Activated naive CD8-positive, alpha-beta T cell treated with anti-CD3 and anti-CD28 coated beads, Interleukin-2, amount 50 U/mL, for 16 hours (primary cell): ENCODE measurements at regions not wholly inside any gene's neighbourhood (a gene's known extent, or its start where the extent isn't known, plus 50 kb on each side); places are given as distances from the start of the nearest gene placed in this dataset.

ENCODE experiments used
- DNase-seq: peaks from one replicate; pipeline ENCODE4 v3.0.0-alpha.2; 2020; ENCODE audit warnings: low read depth, low spot score

DNA sequence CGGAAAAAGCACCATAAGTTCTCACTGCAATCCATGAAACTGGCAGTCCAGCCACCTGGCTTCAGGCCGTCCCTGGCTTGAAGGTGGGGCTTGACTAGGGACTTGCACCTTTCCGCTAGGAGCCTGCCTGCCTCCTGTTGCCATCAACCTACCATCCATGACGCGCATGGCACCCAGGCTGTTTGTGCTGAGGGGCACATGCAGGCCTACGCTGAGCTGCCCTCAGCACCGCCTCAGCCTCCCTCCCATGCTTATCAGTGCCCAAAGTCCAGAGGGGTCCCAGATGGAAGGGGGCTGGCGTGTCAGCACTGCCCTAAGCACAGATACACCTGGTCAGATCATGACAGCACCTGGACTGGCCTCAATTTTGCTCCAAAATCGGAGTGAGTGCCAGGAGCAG lies 190.2 kb upstream of the LYPLAL1 start:
- DNase-seq, result no peak

DNA sequence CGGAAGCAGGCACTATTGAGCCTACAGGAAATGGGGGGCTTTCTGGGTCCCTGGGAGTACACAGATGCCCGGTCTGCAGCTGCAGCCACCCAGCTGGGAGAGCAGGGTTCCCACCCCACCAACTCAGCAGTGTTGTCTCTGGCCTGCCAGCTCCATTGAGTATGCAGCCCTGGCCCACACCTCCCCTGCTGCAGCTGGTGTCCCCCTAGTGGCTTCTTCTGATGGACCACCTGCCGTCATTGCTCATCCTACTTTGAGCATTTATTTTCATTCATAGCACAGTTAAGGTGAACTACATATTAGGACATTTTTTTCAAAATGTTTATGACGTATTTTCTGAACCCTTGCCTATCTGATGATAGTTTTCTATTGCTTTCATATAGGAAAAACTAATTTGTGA lies 189.8 kb upstream of the LYPLAL1 start:
- no peak for DNase-seq

DNA sequence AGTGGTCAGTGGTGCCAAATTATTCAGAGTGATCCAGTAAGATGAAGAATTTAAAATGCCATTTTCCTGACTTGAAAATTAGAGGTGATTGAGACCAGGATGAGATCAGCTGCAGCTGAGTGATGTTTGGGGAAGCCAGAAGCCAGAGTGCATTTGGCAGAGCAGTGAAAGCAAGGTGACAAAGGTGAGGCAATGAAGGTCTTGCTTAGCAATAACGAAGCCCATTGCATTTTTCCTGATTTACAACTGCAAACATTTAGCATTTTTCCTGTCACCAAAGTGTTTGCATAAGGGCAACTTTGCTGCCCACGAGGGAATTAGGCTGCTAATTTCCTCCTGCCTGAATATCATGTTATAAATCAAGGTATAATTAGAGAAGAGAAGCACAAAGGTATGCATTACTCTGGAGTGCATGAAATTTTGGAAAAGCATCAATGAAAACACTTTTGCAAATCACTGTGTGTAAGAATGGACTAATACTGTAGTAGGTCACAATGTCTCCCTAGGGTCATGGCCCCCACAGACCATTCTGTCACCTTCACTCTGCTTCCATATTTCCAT lies 188.2 kb upstream of the LYPLAL1 start:
- no peak for DNase-seq

DNA sequence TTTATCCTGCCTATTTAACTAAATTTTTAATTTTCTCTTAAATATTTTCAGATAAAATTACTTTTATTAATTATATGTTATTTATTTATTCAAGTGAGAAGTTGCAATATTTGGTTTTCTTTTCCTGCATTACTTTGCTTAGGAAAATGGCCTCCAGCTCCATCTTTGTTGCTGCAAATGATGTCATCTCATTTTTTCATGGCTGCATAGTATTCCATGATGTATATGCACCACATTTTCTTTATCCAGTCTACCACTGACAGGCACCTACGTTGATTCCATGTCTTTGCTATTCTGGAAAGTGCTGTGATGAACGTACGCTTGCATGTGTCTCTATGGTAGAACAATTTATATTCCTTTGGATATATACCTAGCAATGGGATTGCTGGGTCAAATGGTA lies 186.9 kb upstream of the LYPLAL1 start:
- no peak for DNase-seq

DNA sequence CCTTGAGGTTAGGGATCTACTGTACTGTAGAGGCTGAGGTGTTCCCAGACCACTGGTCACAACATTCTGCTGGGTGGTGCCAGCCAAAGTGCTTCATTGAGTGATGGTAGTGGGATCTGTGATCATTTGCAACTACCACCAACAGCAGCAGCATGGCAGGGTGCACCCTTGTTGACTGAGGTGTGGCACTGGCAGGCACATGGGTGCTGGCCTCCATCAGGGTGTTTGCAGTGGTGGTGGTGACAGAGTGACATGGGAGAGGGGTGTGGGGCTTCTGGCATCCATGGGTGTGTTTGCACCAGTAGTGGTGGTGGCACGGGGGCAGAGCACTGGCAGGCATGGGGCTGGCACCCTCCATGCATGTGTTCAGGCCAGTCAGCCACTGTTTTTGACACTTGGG lies 183.7 kb upstream of the LYPLAL1 start:
- no peak for DNase-seq

DNA sequence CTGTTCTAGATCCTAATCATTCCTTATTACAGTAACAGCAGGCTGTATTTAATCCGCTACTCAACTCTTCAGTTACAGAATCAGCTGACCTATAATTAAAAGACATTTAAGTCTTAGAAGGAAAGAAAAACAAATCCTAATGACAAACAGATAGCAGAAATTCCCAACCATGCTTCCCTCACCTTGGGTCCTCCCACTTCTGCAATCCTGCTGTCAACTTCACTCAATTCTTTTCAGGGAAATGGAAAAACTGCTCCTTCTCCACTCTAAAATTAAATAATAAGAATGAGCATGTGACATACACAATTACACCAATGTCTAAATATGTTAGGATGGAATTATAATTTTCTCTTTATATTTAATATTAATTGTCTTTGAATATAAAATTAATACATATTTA lies 182.6 kb upstream of the LYPLAL1 start:
- no peak for DNase-seq

DNA sequence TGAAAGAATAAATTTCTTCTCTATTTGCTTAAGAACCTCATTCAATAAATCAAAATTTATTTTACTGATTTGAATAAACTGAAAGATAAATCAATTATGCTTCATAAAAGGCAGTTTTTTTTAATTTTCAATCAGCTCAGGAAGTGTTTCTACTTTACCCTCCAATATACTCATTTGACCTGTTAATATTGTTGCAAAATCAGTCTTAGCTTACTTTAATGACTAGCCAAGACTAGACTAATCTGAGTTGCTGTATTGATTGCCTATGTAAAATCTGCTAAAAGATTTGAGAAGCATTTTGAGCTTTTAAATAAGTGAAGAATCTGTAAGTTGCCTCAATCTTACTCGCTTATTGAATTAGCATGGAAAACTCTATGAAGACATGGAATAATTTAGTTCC lies 179.1 kb upstream of the LYPLAL1 start:
- no peak for DNase-seq

DNA sequence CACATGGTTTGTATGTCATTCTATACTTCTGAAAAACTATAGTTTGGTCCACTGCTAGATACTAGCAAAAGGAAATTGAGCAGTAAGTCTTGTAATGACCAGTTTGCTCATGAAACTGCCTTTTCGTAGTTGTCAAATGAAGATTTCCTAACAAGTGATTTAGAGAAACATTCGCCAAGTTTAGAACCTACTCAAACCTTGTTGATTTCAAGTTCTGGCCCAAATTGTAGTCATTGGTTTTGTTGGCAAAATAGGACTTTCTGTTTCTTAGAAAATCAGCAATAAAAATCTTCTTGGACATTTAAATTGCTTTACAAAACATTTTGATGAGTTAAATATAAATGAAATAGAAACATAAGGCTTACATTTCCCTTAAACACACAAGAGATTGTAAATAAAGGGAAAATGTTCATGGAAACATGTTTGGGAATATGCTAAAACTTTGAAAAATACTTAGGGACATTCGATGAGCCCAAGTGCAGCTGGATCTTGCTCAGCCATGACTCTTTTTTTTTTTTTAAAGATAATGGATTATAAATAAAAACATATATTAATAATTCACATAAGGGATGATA lies 178.5 kb upstream of the LYPLAL1 start:
- no peak for DNase-seq

DNA sequence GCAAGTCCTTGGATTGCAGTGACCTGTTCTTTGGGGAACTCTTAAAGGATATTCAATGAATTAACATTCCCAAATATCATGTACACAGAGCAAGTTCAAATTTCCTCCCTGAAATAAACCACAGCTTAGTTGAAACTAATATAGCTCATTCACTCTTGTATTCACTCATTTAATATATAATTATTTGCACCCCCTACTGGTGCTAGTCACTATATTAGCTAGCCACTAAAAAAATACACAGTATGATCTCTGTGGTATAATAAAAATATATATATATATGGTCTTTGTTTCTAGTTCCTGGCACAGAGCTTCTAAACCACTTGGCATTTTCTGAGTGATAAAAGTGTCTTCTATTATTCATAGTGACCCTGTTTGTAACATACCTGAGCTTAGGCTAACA lies 177.3 kb upstream of the LYPLAL1 start:
- DNase-seq, result no peak

DNA sequence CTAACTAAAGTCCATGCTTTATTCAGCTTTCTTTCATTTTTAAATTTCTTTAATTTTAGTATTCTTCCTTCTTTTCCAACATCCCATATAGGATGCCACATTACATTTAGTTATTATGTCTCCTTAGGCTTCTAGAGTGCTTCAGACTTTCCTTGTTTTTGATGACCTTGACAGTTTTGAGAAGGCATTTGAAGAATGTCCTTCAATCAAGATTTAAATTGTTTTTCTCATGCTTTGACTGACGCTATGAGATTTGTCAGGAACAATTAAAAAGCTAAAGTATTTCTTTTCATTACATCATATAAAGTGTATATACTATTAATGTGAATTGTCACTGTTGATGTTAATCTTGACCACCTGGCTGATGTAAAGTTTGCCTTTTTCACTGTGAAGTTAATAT lies 173.7 kb upstream of the LYPLAL1 start:
- DNase-seq, result no peak

DNA sequence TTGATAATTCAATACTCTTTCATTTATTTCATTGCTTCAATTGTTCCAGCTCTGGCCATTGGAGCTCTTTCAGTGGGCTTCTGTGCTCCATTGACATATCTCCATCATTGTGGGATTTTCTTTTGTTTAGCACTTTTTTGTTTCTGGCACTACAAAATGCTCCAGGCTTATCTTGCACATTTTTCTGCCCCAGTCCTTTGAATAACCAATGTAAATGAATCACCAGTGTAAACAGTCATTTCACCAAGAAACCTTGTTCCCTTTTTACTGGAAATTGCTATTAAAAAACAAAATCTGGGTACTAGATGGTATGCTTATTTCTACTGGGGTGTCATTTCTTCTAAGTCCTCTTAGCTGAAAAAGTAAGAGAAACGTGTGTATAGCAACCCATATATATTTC lies 173.0 kb upstream of the LYPLAL1 start:
- no peak for DNase-seq

DNA sequence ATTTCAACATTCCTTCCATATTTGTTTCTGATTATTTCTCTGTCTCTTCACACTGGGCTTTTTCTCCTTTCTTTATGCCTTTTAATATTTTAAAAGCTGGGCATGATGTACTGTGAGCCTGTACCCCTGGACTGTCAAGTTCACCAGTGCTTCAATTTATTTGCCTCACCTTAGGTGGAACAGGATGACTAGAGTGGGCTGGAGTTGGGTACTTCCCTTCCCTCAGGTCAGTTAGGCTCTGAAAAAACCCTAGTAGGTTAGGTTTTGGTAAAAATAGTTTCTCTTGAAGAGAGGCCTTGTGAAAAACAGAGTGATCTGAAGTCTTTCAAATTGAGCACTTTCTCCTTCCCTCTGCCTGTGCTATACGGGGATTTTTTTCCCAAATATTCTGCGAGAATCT lies 163.0 kb upstream of the LYPLAL1 start:
- DNase-seq, result no peak

DNA sequence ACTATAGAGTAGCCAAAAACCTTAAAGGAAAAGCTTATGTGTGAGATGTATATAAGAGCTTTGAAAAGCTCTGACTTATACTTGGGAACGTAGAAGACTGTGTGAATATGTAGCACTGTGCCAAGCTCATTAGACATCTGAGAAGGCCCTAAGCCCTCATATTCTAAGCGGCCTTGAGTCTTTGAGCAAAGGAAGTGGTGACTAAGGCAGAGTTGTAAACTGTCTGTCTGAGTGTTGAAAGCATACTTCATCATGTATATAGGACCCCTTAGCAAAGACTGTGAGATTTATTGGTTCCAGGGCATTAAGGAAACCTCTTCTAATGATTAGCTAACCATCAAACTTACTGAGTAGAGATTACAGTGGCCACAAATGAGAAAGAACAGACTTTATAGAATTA lies 153.3 kb upstream of the LYPLAL1 start:
- no peak for DNase-seq

DNA sequence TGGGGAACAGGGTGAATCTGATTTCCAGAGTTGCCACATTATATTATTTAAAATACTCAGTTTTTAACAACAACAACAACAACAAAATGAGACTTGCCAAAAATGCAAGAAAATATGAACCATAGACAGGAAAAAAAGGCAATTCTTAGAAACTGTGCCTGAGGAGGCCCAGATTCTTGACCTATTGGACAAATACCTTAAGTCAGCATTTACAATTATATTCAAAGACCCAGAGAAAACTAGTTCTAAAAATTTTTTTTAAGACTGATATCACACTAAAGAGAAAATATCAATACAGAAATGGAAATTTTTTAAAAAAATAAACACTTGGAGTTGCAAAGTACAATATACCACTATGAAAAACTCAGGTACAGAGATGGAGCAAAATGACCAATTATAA lies 152.8 kb upstream of the LYPLAL1 start:
- DNase-seq, result no peak

DNA sequence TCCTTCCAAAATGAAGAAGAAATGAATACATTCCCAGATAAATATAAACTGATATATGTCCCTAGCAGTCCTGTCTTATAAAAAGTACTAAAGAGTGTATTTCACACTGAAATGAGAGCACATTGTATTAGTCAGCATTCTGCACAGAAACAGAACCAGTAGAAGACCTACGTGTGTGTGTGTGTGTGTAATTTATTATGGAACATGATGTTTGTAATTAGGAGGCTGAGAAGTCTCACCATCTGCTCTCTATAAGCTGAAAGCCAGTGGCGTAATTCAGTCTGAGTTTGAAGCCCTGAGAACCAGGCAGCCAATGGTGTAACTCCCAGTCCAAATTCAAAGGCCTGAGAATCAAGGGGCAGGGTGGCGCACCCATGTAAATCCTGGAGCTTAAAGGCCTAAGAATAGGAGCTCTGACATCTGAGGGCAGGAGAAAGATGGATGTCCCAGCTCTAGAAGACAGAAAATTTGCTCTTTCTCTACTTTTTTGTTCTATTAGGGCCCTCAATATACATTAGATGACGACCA lies 146.5 kb upstream of the LYPLAL1 start:
- no peak for DNase-seq

DNA sequence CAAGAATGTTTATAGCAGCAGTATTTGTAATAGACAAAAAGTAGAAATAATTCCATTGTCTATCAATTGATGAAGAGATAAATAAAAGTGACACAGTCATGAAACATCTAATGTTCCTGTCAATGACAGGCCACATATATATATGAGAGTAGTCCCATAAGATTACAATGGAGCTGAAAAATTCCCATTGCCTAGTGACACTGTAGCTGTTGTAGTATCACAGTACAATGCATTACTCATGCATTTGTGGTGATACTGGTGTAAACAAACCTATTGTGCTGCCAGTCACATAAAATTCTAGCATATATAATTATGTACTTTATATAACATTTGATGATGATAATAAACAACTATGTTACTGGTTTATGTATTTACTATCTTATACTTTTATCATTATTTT lies 141.9 kb upstream of the LYPLAL1 start:
- DNase-seq, result no peak

DNA sequence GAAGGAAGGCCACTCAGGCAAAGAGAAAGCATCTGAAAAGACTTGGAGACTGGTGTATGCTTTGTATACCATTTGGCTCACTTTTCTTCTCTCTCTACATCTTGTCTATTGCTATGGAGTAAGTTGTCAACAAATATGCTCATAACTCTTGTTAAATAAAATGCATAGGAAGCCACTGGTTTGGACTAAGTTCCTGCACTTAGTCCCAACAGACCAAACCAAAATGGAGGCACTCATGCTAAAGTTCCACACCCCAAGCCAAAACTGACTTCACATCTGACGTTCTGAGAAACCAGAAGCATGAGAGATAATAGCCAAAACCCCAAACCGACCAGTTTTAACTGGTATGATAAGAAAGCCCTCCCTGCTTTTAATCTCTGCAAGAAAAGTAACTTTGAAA lies 135.3 kb upstream of the LYPLAL1 start:
- no peak for DNase-seq

DNA sequence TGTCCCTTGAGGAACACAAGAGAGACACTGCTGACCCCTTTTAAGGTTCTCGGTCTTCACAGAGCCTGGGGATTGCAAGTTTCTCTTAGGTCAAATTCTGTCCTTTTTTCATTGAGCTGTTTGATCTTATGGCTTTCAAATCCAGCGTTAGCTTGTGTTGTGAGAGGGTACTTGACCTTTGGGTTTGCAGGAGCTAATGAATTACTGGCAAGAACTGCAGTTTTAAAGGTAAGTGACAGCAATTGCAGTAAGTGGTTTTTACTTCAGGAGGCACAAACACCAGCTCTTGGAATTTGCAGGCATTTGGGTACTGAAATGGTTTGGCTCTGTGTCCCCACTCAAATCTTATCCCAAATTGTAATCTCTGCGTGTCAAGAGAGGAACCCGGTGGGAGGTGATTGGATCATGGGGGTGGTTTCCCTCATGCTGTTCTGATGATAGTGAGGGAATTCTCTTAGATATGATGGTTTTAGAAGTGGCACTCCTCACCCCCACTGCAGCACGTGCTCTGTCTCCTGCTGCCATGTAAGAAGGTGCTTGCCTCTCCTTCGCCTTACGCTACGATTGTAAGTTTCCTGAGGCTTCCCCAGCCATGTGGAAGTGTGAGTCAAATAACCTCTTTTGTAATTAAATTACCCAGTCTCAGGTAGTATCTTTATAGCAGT lies 134.5 kb upstream of the LYPLAL1 start:
- no peak for DNase-seq

DNA sequence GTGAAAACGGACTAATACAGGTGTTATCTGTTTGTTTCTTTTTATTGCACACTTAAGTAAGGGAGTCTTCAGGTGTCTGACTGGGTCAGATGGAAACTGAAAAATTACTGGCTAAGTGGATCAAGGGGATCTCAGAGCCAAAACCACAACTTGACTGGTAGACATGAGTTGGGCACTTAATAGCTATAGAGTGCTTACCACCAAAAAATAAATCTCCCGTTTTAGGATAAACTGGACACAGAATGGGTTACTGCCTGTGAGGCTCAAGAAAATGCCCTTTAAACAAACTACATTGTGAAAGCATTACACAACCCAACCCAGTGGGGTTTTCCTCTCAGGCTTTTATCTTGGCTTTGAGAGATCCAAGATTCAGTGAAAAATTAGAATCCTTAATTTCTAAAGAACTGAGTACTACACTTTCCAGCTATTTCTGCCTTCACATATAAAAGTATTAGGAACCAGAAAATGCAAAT lies 134.0 kb upstream of the LYPLAL1 start:
- DNase-seq, result no peak

DNA sequence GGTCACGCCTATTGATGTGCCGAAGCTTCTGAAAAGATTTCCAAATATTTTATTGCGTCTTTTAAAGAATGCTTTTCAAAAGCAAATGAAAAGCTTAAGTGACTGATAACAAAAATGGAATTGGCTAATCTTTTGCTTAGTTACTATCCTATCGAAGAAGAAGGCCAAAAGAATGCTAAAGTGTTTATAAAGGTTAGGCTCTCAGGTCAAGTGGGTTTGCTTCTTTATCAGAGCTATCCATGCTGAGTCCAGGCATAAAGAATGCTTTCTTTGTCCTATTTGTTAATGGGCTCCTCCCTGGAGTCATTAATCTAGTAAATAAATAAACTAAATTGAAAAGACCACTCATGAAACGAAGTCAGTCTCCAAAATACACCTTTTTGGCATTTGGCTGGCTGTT lies 133.4 kb upstream of the LYPLAL1 start:
- DNase-seq, result no peak

DNA sequence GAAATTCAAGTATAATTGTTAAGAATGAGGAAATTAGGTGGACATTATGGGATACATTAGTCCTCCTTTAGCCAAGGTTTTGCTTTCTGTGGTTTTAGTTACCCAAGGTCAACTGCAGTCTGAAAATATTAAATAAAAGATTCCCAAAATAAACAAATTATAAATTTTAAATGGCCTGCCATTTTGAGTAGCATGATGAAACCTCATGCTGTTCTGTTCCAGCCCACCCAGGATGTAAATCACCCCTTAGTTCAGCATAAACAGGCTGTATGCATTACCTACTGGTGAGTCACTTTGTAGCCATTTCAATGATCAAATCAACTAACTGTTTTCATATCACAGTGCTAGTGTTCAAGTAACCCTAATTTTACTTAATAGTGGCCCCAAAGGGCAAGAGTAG lies 132.5 kb upstream of the LYPLAL1 start:
- no peak for DNase-seq

DNA sequence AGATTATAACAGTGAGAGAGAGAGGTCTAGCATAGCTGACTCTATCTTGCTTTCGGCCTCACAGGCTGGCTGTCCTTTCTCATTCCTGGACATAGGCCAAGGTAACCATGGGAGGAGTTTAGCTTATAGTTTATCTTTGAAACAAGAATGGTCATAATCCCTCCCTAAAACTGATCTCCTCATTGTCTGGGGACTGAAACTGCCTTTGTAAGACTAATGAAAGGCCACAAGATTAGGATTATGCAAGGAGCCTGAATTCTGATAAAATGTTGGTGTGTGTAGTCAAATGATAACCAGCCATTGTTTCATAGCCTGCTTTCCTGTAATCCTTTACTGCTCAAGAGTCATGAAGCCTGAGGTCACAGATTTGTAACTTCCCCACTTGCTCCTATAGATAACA lies 131.9 kb upstream of the LYPLAL1 start:
- DNase-seq, result no peak

DNA sequence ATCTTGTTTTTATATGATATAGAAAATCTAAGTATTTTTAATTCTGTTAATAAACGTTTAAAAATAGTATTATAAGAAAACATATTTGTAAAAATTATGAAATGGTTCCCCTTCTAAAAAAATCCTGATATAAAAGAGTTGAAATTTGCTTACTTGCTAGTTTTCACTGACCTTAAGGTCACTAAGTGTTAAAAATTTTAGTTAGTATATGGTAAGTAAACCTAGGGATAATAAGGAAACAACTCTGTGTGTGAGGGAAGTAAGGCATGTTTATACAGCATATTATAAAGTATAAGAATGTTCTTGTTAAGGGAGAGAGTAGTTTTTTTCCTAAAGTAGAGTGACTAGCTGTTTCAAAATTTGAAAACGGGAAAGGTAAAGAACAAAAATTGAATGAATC lies 130.9 kb upstream of the LYPLAL1 start:
- no peak for DNase-seq
